ENCODE measurements at regions not wholly inside any gene's neighbourhood (a gene's known extent, or its start where the extent isn't known, plus 50 kb on each side); places are given as distances from the start of the nearest gene placed in this dataset.

- TF ChIP-seq CTCF (conservative IDR thresholded peaks at IDR 0.05; ENCODE audit: low read depth, low read length) (no peak), EZH2 (IDR thresholded peaks at IDR 0.05; ENCODE audit: borderline replicate concordance, low read depth, low read length, poor library complexity, severe bottlenecking) (no peak)
- no peaks in the 10 kb centered on the region for H3K9me3 ChIP-seq (ENCODE audit: low read depth, low read length, poor library complexity, severe bottlenecking)
- H3K27ac ChIP-seq (ENCODE audit: low read depth, low read length, poor library complexity, severe bottlenecking): no peak overlapping the region
- no peaks in the 10 kb centered on the region for H3K4me1 ChIP-seq (ENCODE audit: insufficient read depth, low read length, poor library complexity, severe bottlenecking)
- no peaks in the 10 kb centered on the region for H3K36me3 ChIP-seq (ENCODE audit: insufficient read depth, low read length, poor library complexity, severe bottlenecking)
- ChIA-PET CTCF (no interaction called here), POLR2A (ENCODE audit: low non-redundant PET) (no interaction called here)
- no peaks in the 10 kb centered on the region for H3K27me3 ChIP-seq (replicated peaks; ENCODE audit: insufficient read depth, low read depth, low read length, poor library complexity)
- intact Hi-C loops (cut with micrococcal nuclease; ENCODE audit: unreplicated experiment): no loop called here
- no peak overlapping the region for H3K4me3 ChIP-seq (ENCODE audit: low read depth, low read length, poor library complexity, severe bottlenecking)
- no peak for DNase-seq (ENCODE audit: low spot score)
- BruUV-seq (replicated peaks): no TSS peak
Observed at GRCh38 chr14:85744573-85744972, 214.6 kb downstream of the FLRT2 start.

GRCh38 chr14:85732031-85732430 is 202.1 kb downstream of the FLRT2 start:
- DNase-seq (ENCODE audit: low spot score): no peak
- H3K36me3 ChIP-seq (ENCODE audit: insufficient read depth, low read length, poor library complexity, severe bottlenecking): no peaks in the 10 kb centered on the region
- H3K4me3 ChIP-seq (ENCODE audit: low read depth, low read length, poor library complexity, severe bottlenecking): no peak overlapping the region
- intact Hi-C loops (cut with micrococcal nuclease; ENCODE audit: unreplicated experiment): no loop called here
- ChIA-PET POLR2A (ENCODE audit: low non-redundant PET) (no interaction called here), CTCF (no interaction called here)
- H3K27me3 ChIP-seq (replicated peaks; ENCODE audit: insufficient read depth, low read depth, low read length, poor library complexity): no peaks in the 10 kb centered on the region
- no TSS peak for BruUV-seq (replicated peaks)
- no peaks in the 10 kb centered on the region for H3K4me1 ChIP-seq (ENCODE audit: insufficient read depth, low read length, poor library complexity, severe bottlenecking)
- no peak for TF ChIP-seq CTCF (conservative IDR thresholded peaks at IDR 0.05; ENCODE audit: low read depth, low read length)
- TF ChIP-seq EZH2 (IDR thresholded peaks at IDR 0.05; ENCODE audit: borderline replicate concordance, low read depth, low read length, poor library complexity, severe bottlenecking): no peak
- no peak overlapping the region for H3K27ac ChIP-seq (ENCODE audit: low read depth, low read length, poor library complexity, severe bottlenecking)
- no peaks in the 10 kb centered on the region for H3K9me3 ChIP-seq (ENCODE audit: low read depth, low read length, poor library complexity, severe bottlenecking)

- Histone ChIP-seq H3K36me3 (ENCODE audit: insufficient read depth, low read length, poor library complexity, severe bottlenecking) (no peaks in the 10 kb centered on the region), H3K27me3 (replicated peaks; ENCODE audit: insufficient read depth, low read depth, low read length, poor library complexity) (no peaks in the 10 kb centered on the region), H3K4me1 (ENCODE audit: insufficient read depth, low read length, poor library complexity, severe bottlenecking) (no peaks in the 10 kb centered on the region), H3K27ac (ENCODE audit: low read depth, low read length, poor library complexity, severe bottlenecking) (no peak overlapping the region), H3K4me3 (ENCODE audit: low read depth, low read length, poor library complexity, severe bottlenecking) (no peak overlapping the region), H3K9me3 (ENCODE audit: low read depth, low read length, poor library complexity, severe bottlenecking) (no peaks in the 10 kb centered on the region)
- BruUV-seq (replicated peaks): no TSS peak
- no peak for TF ChIP-seq CTCF (conservative IDR thresholded peaks at IDR 0.05; ENCODE audit: low read depth, low read length)
- TF ChIP-seq EZH2 (IDR thresholded peaks at IDR 0.05; ENCODE audit: borderline replicate concordance, low read depth, low read length, poor library complexity, severe bottlenecking): no peak
- CTCF ChIA-PET: no interaction called here
- POLR2A ChIA-PET (ENCODE audit: low non-redundant PET): no interaction called here
- DNase-seq (ENCODE audit: low spot score): no peak
- intact Hi-C loops (cut with micrococcal nuclease; ENCODE audit: unreplicated experiment): no loop called here
Observed at GRCh38 chr14:85731186-85731585, 201.2 kb downstream of the FLRT2 start.
